Mesenchymal stem cell (in vitro differentiated cells and primary cell): ENCODE measurements at regions not wholly inside any gene's neighbourhood (a gene's known extent, or its start where the extent isn't known, plus 50 kb on each side); places are given as distances from the start of the nearest gene placed in this dataset.

Experiments used
- DNase-seq: peaks from one replicate; pipeline ENCODE4 v3.0.0-alpha.2; 2013
- H2AFZ ChIP-seq: one replicate; pipeline ENCODE4 v1.6.1; 2013; ENCODE audit warnings: low read depth, mild to moderate bottlenecking, control low read depth, inconsistent platforms, low read length, moderate library complexity
- H2AK5ac ChIP-seq: 2 replicates; pipeline ENCODE4 v1.6.1; 2013; ENCODE audit warnings: low read length, moderate library complexity, mild to moderate bottlenecking, inconsistent platforms; ENCODE audit not compliant: severe bottlenecking
- H2BK120ac ChIP-seq: one replicate; pipeline ENCODE4 v1.6.1; 2013; ENCODE audit warnings: low read depth, mild to moderate bottlenecking, inconsistent platforms, low read length, moderate library complexity
- H2BK12ac ChIP-seq, 2 experiments: one replicate each; pipeline ENCODE4 v1.6.1; 2013; ENCODE audit warnings: inconsistent platforms in 2 of 2, low read length in 2 of 2, mild to moderate bottlenecking in 2 of 2, moderate library complexity in 2 of 2, control low read depth in 1 of 2
- H2BK15ac ChIP-seq: one replicate; pipeline ENCODE4 v1.6.1; 2013; ENCODE audit warnings: mild to moderate bottlenecking, low read depth, inconsistent platforms; ENCODE audit not compliant: poor library complexity, severe bottlenecking
- H2BK5ac ChIP-seq: 2 replicates; pipeline ENCODE4 v1.6.1; 2013; ENCODE audit warnings: low read depth, mild to moderate bottlenecking, low read length, control low read depth, inconsistent platforms; ENCODE audit not compliant: poor library complexity, severe bottlenecking
- H3K14ac ChIP-seq, 2 experiments: one replicate each; pipeline ENCODE4 v1.6.1; 2013; ENCODE audit warnings: inconsistent platforms in 2 of 2, low read length in 2 of 2, control low read depth in 1 of 2, mild to moderate bottlenecking in 1 of 2, moderate library complexity in 1 of 2
- H3K18ac ChIP-seq, 2 experiments: one replicate each; pipeline ENCODE4 v1.6.1; 2013; ENCODE audit warnings: inconsistent platforms in 2 of 2, low read length in 2 of 2, control low read depth in 1 of 2, low read depth in 1 of 2, mild to moderate bottlenecking in 1 of 2
- H3K23ac ChIP-seq, 2 experiments: one replicate each; pipeline ENCODE4 v1.6.1; 2013; ENCODE audit warnings: inconsistent platforms in 2 of 2, low read length in 2 of 2, mild to moderate bottlenecking in 2 of 2, moderate library complexity in 2 of 2, control low read depth in 1 of 2
- H3K27ac ChIP-seq: 2 replicates; pipeline ENCODE4 v1.5.1; 2013; ENCODE audit warnings: mild to moderate bottlenecking, moderate library complexity, low read length, control low read depth, inconsistent platforms; ENCODE audit not compliant: poor library complexity, severe bottlenecking
- H3K27me3 ChIP-seq, 2 experiments: 2 replicates each; pipeline versions ENCODE4 v1.6.1 to v1.7.0; 2013; ENCODE audit warnings: low read length in 2 of 2, mild to moderate bottlenecking in 2 of 2, moderate library complexity in 2 of 2, control low read depth in 1 of 2, inconsistent platforms in 1 of 2; ENCODE audit not compliant: control insufficient read depth in 1 of 2, insufficient read depth in 1 of 2
- H3K36me3 ChIP-seq, 2 experiments: 2 replicates each; pipeline versions ENCODE4 v1.6.1 to v1.7.0; 2013; ENCODE audit warnings: low read length in 2 of 2, control low read depth in 1 of 2, inconsistent platforms in 1 of 2, low read depth in 1 of 2, mild to moderate bottlenecking in 1 of 2; ENCODE audit not compliant: insufficient read depth in 2 of 2, control insufficient read depth in 1 of 2
- H3K4ac ChIP-seq, 2 experiments: one replicate each; pipeline ENCODE4 v1.6.1; 2013; ENCODE audit warnings: inconsistent platforms in 2 of 2, low read length in 2 of 2, mild to moderate bottlenecking in 2 of 2, moderate library complexity in 2 of 2, control low read depth in 1 of 2, low read depth in 1 of 2
- H3K4me1 ChIP-seq: 2 replicates; pipeline ENCODE4 v1.6.1; 2013; ENCODE audit warnings: low read depth, low read length, control low read depth; ENCODE audit not compliant: control insufficient read depth, insufficient read depth
- H3K4me2 ChIP-seq: 2 replicates; pipeline ENCODE4 v1.6.1; 2013; ENCODE audit warnings: low read length, mild to moderate bottlenecking, inconsistent platforms; ENCODE audit not compliant: poor library complexity, severe bottlenecking
- H3K4me3 ChIP-seq, 2 experiments: 2 replicates each; pipeline versions ENCODE4 v1.5.1 to v1.7.0; 2013; ENCODE audit warnings: low read length in 2 of 2, mild to moderate bottlenecking in 2 of 2, control low read depth in 1 of 2, low read depth in 1 of 2; ENCODE audit not compliant: insufficient read depth in 1 of 2
- H3K79me1 ChIP-seq: replicated peaks from 2 replicates; pipeline ENCODE4 v1.6.1; 2013; ENCODE audit warnings: mild to moderate bottlenecking, control low read depth, low read length, inconsistent platforms; ENCODE audit not compliant: poor library complexity, severe bottlenecking
- H3K9ac ChIP-seq: 2 replicates; pipeline ENCODE4 v1.7.0; 2013; ENCODE audit warnings: mild to moderate bottlenecking, low read length, moderate library complexity
- H3K9me3 ChIP-seq: 2 replicates; pipeline ENCODE4 v1.7.0; 2013; ENCODE audit warnings: mild to moderate bottlenecking, low read length; ENCODE audit not compliant: control insufficient read depth
- H4K8ac ChIP-seq: one replicate; pipeline ENCODE4 v1.6.1; 2013; ENCODE audit warnings: inconsistent platforms, mild to moderate bottlenecking, low read length, moderate library complexity
- H4K91ac ChIP-seq: one replicate; pipeline ENCODE4 v1.6.1; 2013; ENCODE audit warnings: mild to moderate bottlenecking, low read length, inconsistent platforms
- WGBS: methylation state at CpG from one replicate; pipeline ENCODE4 v1.1.7; 2013; ENCODE audit warnings: mixed read lengths; 5-methylcytosine and 5-hydroxymethylcytosine counted together

- Histone ChIP-seq H3K4me3 (no peak overlapping the region), H2AK5ac (no peak overlapping the region), H3K23ac (no peak overlapping the region), H3K79me1 (no peaks in the 10 kb centered on the region), H2BK120ac (no peak overlapping the region), H3K27ac (no peak overlapping the region), H3K4me2 (no peak overlapping the region), H3K9ac (no peak overlapping the region), H2BK12ac (no peak overlapping the region), H2BK5ac (no peak overlapping the region), H3K14ac (no peak overlapping the region), H3K18ac (no peak overlapping the region), H4K8ac (no peak overlapping the region), H3K36me3 (no peaks in the 10 kb centered on the region), H4K91ac (no peak overlapping the region), H2AFZ (no peak overlapping the region), H3K27me3 (no peaks in the 10 kb centered on the region), H2BK15ac (no peak overlapping the region), H3K4me1 (peaks cover 7% of the 10 kb centered on the region), H3K4ac (no peak overlapping the region), H3K9me3 (no peaks in the 10 kb centered on the region)
- 95% methylated on average over 2 of the region's 4 CpGs for WGBS
- no peak for DNase-seq
Observed at GRCh38 chr10:44171765-44172164, 213.1 kb downstream of the CXCL12 start.

DNA sequence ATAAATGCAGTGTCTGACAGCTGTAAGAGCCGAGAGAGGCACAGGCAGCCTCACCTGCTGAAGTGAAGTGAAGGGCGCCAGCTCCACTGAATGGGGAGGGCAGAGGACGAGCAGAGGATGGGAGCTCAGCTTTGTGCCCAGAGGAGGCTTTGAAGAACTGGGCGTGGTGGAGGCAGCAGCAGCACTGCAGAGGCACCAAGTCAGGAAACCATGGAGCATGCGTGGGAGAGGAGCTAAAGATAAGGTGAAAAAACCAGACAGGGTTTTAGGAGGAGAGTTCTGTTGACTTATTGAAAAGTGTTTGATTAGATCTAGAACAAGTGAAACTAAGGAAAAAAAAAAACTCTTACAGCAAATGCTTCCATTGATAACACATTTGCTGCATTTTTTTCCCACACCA, 216.4 kb downstream of the CXCL12 start:
- no peak for DNase-seq
- no peak overlapping the region for H2BK12ac ChIP-seq
- no peaks in the 10 kb centered on the region for H3K27me3 ChIP-seq

GRCh38 chr10:44167752-44168151, 217.1 kb downstream of the CXCL12 start:
- Histone ChIP-seq H3K36me3 (no peaks in the 10 kb centered on the region), H2BK12ac (no peak overlapping the region), H3K27ac (no peak overlapping the region), H3K9ac (no peak overlapping the region), H3K4me2 (no peak overlapping the region), H3K4me1 (peaks cover 1% of the 10 kb centered on the region), H2BK5ac (no peak overlapping the region), H3K79me1 (no peaks in the 10 kb centered on the region), H2BK15ac (no peak overlapping the region), H2AK5ac (no peak overlapping the region), H3K14ac (no peak overlapping the region), H4K8ac (no peak overlapping the region), H3K27me3 (no peaks in the 10 kb centered on the region), H3K4me3 (no peak overlapping the region), H3K9me3 (no peaks in the 10 kb centered on the region), H3K18ac (no peak overlapping the region), H3K23ac (no peak overlapping the region), H2AFZ (no peak overlapping the region), H3K4ac (no peak overlapping the region), H2BK120ac (no peak overlapping the region), H4K91ac (no peak overlapping the region)
- no peak for DNase-seq
- WGBS, result 84% methylated on average over 6 of the region's 6 CpGs

More for the DNA sequence above, 216.4 kb downstream of the CXCL12 start:
- no peak overlapping the region for H2BK120ac ChIP-seq
- H3K27ac ChIP-seq, result no peak overlapping the region
- H3K4ac ChIP-seq, result no peak overlapping the region
- peak overlapping the region in 1 of 2 experiments; percentile 2 for H3K4me3 ChIP-seq
- no peak overlapping the region for H3K14ac ChIP-seq
- no peak overlapping the region for H4K8ac ChIP-seq
- H3K9ac ChIP-seq, result no peak overlapping the region
- H3K23ac ChIP-seq, result no peak overlapping the region
- H3K4me2 ChIP-seq, result no peak overlapping the region
- H3K9me3 ChIP-seq, result no peaks in the 10 kb centered on the region
- H2AK5ac ChIP-seq, result no peak overlapping the region
- no peaks in the 10 kb centered on the region for H3K36me3 ChIP-seq
- no peak overlapping the region for H2BK15ac ChIP-seq
- no peak overlapping the region for H2BK5ac ChIP-seq
- H3K4me1 ChIP-seq, result peaks cover 3% of the 10 kb centered on the region
- no peak overlapping the region for H2AFZ ChIP-seq
- 90% methylated on average over 4 of the region's 5 CpGs for WGBS
- no peak overlapping the region for H3K18ac ChIP-seq
- no peaks in the 10 kb centered on the region for H3K79me1 ChIP-seq
- no peak overlapping the region for H4K91ac ChIP-seq

GRCh38 chr10:44166441-44166840, 218.5 kb downstream of the CXCL12 start:
- no peaks in the 10 kb centered on the region for H3K4me1 ChIP-seq
- no peak overlapping the region for H4K8ac ChIP-seq
- H3K23ac ChIP-seq, result no peak overlapping the region
- DNase-seq, result no peak
- no peak overlapping the region for H2BK5ac ChIP-seq
- no peak overlapping the region for H3K18ac ChIP-seq
- no peaks in the 10 kb centered on the region for H3K79me1 ChIP-seq
- no peak overlapping the region for H3K4me2 ChIP-seq
- H3K9ac ChIP-seq, result no peak overlapping the region
- WGBS, result 96% methylated on average over 1 of the region's 1 CpG
- no peak overlapping the region for H2AFZ ChIP-seq
- H2BK12ac ChIP-seq, result no peak overlapping the region
- H3K4me3 ChIP-seq, result no peak overlapping the region
- no peak overlapping the region for H2BK120ac ChIP-seq
- H3K4ac ChIP-seq, result no peak overlapping the region
- H3K9me3 ChIP-seq, result no peaks in the 10 kb centered on the region
- H3K36me3 ChIP-seq, result no peaks in the 10 kb centered on the region
- H2BK15ac ChIP-seq, result no peak overlapping the region
- no peak overlapping the region for H4K91ac ChIP-seq
- H3K27me3 ChIP-seq, result no peaks in the 10 kb centered on the region
- no peak overlapping the region for H3K27ac ChIP-seq
- H3K14ac ChIP-seq, result no peak overlapping the region
- no peak overlapping the region for H2AK5ac ChIP-seq
